A172 (cell line): ENCODE measurements at regions not wholly inside any gene's neighbourhood (a gene's known extent, or its start where the extent isn't known, plus 50 kb on each side); places are given as distances from the start of the nearest gene placed in this dataset.

ENCODE experiments used
- DNase-seq: peaks from one replicate; pipeline ENCODE4 v3.0.0-alpha.2; 2015; ENCODE audit warnings: low spot score

GRCh38 chr13:75231235-75231634 is 250.7 kb downstream of the TBC1D4 start:
- no peak for DNase-seq

- DNase-seq = peak; percentile 92
Observed at GRCh38 chr13:75226733-75227435, 255.1 kb downstream of the TBC1D4 start.

DNA sequence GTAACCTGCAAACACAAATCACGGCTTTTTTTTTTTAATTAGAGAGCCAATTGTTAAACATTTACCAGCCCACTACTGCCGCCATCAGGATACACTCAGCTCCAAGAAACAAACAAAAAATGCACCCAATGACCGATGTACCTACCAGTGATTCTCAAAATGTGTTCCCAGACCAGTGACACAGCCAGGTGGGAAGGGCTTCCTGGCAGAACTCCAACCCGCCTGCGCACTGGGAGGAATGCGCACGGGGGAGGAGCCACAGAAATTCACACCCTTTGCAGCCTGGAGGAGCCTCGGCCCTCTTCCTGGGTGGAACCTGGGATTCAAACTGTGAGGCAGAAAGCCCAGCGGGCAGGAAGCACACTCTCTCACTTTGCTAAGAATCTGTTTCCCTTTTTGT is 255.9 kb downstream of the TBC1D4 start:
- peak; percentile 72 for DNase-seq

DNA sequence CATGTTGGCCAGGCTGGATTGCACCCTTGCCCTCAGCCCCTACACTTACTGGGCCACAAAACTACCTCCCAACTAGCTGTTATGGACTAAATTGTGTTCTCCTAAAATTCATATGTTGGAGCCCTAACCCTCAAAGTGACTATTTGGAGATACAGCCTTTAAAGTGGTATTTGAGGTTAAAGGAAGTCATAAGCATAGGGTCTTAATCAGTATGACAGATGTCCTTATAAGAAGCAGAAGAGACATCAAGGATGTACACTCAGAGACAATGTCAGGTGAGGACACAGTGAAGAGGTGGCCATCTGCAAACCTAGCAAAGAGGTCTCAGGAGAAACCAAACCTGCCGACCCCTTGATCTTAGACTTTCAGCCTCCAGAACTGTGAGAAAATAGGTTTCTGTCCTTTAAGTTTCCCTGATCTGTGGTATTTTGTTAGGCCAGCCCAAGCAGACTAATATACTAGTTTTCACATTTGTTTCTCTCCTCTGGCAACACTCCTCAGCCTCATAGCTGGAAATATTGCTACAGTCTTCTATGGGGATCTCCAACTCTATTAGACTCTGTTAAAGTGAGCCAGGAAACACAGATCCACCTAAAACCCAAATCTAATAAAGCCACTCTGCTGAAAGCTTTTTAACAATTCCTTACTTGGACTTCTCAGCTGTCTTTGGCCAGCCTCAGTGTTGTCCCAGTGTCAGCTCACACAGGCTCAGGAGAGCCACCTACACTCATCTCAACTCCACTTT is 256.5 kb downstream of the TBC1D4 start:
- DNase-seq = no peak

GRCh38 chr13:75224053-75224742 is 257.8 kb downstream of the TBC1D4 start:
- no peak for DNase-seq

DNA sequence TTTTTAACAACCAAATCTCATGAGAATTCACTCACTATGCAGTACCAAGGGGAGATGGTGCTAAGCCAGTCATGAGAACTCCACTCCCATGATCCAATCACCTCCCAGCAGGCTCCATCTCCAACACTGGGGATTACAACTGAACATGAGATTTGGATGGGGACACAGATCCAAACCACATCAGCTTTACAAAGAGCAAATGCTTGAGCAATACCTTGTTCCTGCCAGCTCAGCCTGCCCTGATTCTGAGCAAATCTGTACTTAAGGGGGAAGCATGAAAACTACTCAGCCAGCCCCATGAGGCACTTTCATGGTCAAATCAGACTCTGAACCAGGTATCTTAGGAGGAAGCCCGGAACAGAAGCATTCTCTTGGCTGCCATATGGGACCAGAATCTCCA is 259.9 kb downstream of the TBC1D4 start:
- DNase-seq = no peak

- DNase-seq = no peak
Observed at GRCh38 chr13:75220861-75221260, 261.1 kb downstream of the TBC1D4 start.

DNA sequence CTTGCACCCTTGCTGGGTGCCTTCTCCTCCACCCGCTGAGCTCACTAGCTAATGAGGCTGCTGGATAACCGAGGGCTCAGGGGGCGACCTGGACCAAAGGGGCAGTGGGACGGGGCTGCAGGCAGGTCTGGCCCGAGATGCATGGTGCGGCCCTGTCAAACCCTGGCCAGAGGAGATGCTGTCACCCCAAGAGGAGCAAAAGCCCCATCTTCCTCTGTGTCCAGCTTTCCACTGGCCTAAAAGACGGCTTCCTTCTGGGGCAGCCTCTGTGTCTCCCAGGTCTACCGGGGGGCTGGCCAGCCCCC is 261.8 kb downstream of the TBC1D4 start:
- no peak for DNase-seq

DNA sequence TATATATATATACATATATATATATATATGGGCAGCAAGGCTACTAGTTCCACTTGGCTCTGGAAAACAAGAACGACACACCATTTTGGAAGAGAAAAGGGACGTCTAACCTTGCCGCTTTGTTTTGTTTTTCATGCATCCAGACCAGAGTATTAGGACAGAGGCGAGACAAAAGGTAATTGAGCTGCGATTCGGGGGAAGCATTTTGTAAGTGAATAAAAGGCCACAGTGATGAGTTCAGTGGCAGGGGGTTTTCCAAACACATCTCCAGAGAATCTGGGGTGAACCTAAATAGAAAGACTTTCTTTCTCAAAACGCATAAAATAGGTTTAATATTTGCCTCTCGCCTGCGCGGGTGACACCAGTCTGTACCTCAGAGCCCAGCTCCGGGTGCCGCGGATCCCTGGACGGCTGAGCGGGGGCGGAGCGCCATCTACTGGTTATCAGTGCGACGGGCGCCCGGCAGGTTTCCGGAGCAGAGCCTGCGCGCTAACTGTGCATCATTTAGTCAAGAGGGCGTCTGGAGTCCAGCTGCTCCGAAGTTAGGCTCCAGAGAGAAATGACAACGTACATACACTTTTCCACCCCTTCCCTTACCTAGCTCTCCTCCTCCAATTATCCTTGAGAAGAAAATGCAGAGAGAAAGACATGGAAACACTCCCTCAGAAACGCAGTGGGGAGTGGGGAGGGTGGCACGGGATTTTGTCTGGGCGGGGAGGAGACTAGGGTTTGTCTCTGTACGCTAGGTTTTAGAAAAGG is 262.3 kb downstream of the TBC1D4 start:
- DNase-seq = peak; percentile 45

- peak; percentile 24 for DNase-seq
Observed at GRCh38 chr13:75217949-75218348, 264.0 kb downstream of the TBC1D4 start.

GRCh38 chr13:75216038-75216437 is 265.9 kb downstream of the TBC1D4 start:
- no peak for DNase-seq

DNA sequence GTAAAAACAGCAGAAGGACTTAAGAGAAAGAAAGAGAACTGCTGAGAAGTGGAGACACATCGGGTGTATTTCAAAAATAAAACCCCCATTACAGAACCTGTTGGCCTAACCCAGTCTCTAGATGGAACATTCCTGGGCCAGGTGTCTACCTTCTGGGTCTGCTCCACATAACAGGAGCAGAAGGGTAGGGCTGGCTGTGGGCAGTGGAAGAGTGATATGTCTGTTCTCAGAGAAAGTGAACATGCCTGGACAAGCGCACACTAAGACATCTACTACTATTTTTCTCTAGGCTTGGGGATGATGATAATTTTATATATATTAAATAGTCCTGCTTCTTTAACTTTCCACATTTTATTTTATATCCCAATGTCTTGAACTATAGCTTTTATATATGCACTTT is 267.1 kb downstream of the TBC1D4 start:
- DNase-seq = no peak

DNA sequence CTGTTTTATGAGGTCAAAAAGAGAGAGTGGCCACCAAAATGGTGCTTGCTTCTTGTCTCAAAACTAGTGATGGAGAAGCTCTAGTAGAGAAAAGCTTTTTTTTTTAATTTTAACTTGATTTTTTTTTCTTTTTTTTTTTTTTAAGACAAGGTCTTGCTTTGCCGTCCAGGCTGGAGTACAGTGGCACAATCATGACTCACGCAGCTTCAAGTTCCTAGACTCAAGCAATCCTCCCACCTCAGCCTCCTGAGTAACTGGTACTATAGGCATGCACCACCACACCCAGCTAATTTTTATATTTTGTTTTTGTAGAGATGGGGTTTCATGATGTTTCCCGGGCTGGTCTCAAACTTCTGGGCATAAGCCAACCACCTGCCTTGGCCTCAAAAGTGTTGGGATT is 279.0 kb downstream of the TBC1D4 start:
- no peak for DNase-seq

- no peak for DNase-seq
Observed at GRCh38 chr13:75197803-75198202, 284.2 kb downstream of the TBC1D4 start.

DNA sequence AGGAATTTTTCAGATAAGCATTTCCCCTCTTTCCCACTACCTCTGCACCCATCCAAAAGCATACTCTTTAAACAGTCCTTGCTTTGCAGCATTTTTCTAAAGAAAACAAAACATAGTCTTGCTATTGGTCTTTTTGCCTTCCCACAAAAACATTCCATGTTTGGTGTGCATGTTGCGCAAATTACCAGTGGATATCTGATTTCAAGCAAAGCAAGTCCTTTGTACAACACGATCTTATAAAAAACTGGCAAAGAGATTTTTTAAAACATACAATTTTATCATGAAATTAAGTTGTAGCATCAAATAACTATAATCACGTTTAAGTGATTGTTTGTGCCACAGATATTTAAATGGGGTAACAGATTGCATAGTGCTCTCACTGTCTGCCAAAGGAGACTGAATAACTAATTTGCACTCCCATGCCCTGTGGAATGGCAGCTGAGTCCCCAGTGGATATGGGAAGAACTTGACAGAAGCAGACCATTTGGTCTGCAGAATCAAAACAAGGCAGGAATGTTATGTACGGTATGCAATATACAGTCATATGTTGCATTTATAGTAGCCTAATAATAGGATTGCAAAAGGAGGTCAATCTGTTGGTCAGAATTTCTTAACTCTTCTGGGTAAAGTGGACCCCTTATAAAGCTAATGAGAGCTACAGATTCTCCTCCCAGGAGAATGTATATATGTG is 285.7 kb downstream of the TBC1D4 start:
- DNase-seq = no peak

DNA sequence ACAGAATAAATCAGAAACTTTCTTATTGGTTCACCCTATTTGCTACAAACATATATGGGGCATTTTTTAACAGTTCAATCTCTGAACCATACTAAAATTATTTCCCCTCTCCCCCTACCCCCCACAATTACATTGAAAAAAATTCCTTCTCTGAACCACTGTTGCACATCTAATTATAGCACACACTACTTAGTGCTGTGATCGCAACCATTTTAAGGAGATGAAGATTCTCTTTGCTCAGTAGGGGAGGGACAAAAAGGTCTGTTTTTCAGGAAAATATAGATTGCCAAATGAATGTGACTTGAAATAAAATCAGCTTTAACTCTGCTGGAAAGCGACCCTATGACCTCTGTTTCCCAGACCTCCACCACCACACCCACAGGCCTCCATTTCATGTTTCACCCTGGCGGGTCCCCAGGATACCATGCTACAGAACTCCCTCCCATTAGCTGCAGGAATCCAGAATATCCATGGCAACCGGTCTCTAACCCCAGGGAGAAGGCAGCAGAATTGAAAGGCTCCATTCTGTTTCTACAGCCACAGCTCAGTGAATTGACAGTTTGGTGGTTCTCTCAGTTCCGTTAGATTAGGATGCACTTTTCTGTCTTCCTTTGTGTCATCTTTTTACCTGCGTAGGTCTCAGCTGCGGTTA is 286.3 kb downstream of the TBC1D4 start:
- DNase-seq = no peak

DNA sequence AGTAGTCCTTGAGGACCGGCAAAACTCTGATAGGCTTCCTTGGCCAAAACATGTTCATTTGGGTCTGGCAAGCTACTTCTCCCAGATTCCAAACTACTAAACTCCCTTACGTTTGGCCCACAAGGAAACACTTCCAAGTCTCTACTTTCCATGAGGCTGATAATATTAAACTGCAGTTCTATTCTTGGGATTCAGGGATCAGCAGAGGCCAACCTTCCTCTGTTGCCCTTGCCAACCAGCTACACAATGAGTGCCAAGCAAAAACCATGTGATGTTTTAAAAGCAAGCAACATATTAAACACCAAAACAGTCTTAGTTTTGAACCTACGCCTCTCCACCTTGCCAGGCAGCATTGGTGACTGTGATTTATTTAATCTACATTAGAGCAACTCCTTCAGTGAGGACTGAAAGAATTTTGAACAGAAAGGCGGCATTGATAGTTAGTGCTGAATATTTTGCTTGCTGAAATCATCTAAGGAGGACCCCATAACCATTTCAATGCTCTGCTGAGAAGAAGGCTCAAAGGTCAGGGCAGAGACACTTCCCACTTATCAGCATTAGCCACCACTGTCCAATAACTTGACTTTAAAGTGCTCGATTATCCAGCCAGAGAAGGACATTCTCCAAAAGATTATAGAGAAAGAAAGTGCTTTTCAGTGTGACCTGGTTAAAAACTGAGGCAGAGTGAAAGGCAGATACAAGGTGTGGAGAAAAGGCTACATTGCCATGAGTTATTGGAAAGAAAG is 287.1 kb downstream of the TBC1D4 start:
- DNase-seq = no peak

GRCh38 chr13:75186379-75186778 is 295.6 kb downstream of the TBC1D4 start:
- no peak for DNase-seq

DNA sequence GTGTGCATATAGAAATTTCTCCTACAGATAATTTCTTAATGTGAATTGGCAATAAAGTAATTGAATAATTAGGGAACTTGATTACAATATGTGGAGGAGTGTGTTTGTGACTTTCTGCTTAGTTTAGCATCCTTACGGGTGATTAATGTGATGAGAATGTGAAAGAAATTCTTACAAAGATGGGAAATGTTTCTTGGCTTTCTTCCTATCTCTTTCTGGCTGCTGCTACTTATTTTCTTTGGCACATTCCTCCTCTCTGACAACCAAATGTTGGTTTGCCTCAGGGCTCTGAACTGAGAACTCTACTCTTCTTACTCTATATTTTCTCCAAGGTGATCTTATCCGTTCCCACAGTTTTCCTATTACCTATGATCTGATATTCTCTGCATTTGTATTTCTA is 300.1 kb downstream of the TBC1D4 start:
- peak; percentile 94 for DNase-seq

DNA sequence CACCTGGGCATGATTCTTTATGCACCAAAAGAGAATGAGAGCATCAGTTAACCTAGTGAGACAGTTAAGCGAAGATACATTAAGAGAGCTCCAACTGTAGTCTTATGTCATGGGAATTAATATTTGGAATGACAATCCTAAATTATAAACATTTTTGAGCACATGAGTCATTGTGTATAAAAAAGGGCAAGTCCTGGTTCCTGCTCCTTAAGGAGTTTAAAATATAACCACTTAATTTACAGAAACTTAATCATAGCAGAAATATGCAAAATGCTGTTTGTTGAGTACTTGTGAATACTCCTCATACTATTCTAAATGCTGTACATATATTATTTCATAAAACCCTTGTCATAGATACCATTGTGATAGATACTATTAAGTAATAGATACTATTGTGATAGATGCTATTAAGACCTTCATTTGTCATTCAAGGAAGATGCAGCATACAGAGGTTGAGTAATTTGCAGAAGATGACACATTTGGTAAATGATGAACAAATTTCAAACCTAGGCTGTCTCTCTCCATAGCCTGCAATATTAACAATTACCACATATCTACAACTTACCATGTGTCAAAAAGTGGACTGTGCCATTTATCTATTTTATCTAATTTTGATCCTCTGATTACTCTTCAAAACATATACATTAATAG is 301.0 kb downstream of the TBC1D4 start:
- peak; percentile 67 for DNase-seq
